GM23338 (cell line): ENCODE measurements at regions not wholly inside any gene's neighbourhood (a gene's known extent, or its start where the extent isn't known, plus 50 kb on each side); places are given as distances from the start of the nearest gene placed in this dataset.
A peak's percentile ranks its signal among the peaks of the same experiment; 100 is the strongest.

Experiments
- ATAC-seq: fragments of 200-7000 bp; cut with Tn5 transposase; 3 replicates; pipeline ENCODE4 v1.9.1; 2020
- DNase-seq: peaks from one replicate; pipeline ENCODE4 v3.0.0-alpha.2; 2015; ENCODE audit warnings: low spot score
- H2AFZ ChIP-seq: fragments of 200-600 bp; sonication (generic); 2 replicates; pipeline ENCODE4 v1.8.0; 2016; ENCODE audit warnings: antibody characterized with exemption, mild to moderate bottlenecking, moderate library complexity
- H3F3A ChIP-seq: fragments of 200-600 bp; sonication (generic); replicated peaks from 2 replicates; pipeline ENCODE4 v1.8.0; 2017; ENCODE audit warnings: antibody characterized with exemption, mixed run types, low read depth
- H3K27ac ChIP-seq: fragments of 200-600 bp; sonication (generic); 2 replicates; pipeline ENCODE4 v1.6.1; 2016; ENCODE audit warnings: low read depth
- H3K27me3 ChIP-seq: fragments of 200-600 bp; sonication (generic); 2 replicates; pipeline ENCODE4 v1.8.0; 2016; ENCODE audit warnings: mild to moderate bottlenecking, mixed run types, moderate library complexity; ENCODE audit not compliant: insufficient read depth
- H3K36me3 ChIP-seq: fragments of 200-600 bp; sonication (generic); 2 replicates; pipeline ENCODE4 v1.8.0; 2016; ENCODE audit warnings: mild to moderate bottlenecking; ENCODE audit not compliant: insufficient read depth
- H3K4me1 ChIP-seq: fragments of 200-600 bp; sonication (generic); 2 replicates; pipeline ENCODE4 v1.8.0; 2016; ENCODE audit warnings: mild to moderate bottlenecking, moderate library complexity; ENCODE audit not compliant: insufficient read depth
- H3K4me2 ChIP-seq: fragments of 200-600 bp; sonication (generic); 2 replicates; pipeline ENCODE4 v1.7.1; 2017; ENCODE audit warnings: mixed run types
- H3K4me3 ChIP-seq: fragments of 200-600 bp; sonication (generic); 2 replicates; pipeline ENCODE4 v1.6.1; 2016; ENCODE audit warnings: mixed run types
- H3K79me2 ChIP-seq: fragments of 200-600 bp; sonication (generic); replicated peaks from 2 replicates; pipeline ENCODE4 v1.8.0; 2017; ENCODE audit warnings: mild to moderate bottlenecking; ENCODE audit not compliant: insufficient read depth
- H3K9me2 ChIP-seq: fragments of 200-600 bp; sonication (generic); 2 replicates; pipeline ENCODE4 v1.8.0; 2017; ENCODE audit not compliant: insufficient read depth
- H4K20me1 ChIP-seq: fragments of 200-600 bp; sonication (generic); replicated peaks from 2 replicates; pipeline ENCODE4 v1.8.0; 2017; ENCODE audit warnings: mild to moderate bottlenecking; ENCODE audit not compliant: insufficient read depth
- H3K27ac Mint-ChIP-seq: 2 replicates; pipeline ENCODE4 v1.8.0; 2020; ENCODE audit warnings: inconsistent platforms, mild to moderate bottlenecking, moderate library complexity, mixed read lengths
- H3K27me3 Mint-ChIP-seq: 3 replicates; pipeline ENCODE4 v1.8.0; 2022; ENCODE audit warnings: low read depth, mild to moderate bottlenecking, moderate library complexity, mixed read lengths, inconsistent platforms; ENCODE audit not compliant: insufficient read depth, poor library complexity
- H3K36me3 Mint-ChIP-seq: 3 replicates; pipeline ENCODE4 v1.8.0; 2021; ENCODE audit warnings: low read depth, mild to moderate bottlenecking, inconsistent platforms, moderate library complexity, mixed read lengths
- H3K4me1 Mint-ChIP-seq: 3 replicates; pipeline ENCODE4 v1.8.0; 2020; ENCODE audit warnings: mild to moderate bottlenecking, inconsistent platforms, mixed read lengths
- H3K4me3 Mint-ChIP-seq: 3 replicates; pipeline ENCODE4 v1.8.0; 2021; ENCODE audit warnings: moderate library complexity, mild to moderate bottlenecking, inconsistent platforms, mixed read lengths
- H3K9me3 Mint-ChIP-seq: 3 replicates; pipeline ENCODE4 v1.8.0; 2020; ENCODE audit warnings: moderate library complexity, mild to moderate bottlenecking, inconsistent platforms, mixed read lengths
- CREB1 ChIP-seq: fragments of 250-450 bp; sonication (Bioruptor Pico); IDR thresholded peaks from 2 replicates; pipeline ENCODE4 v1.5.0; 2020; ENCODE audit warnings: low read depth, mild to moderate bottlenecking, moderate library complexity
- CTCF ChIP-seq, 2 experiments: fragments of 200-600 bp in 1 of 2; sonication (generic) in 1 of 2; conservative IDR thresholded peaks; 2 replicates each; pipeline versions ENCODE4 v1.5.1 to v1.6.1; 2016 to 2017; ENCODE audit warnings: antibody characterized with exemption in 2 of 2, low read depth in 2 of 2, mild to moderate bottlenecking in 2 of 2, moderate library complexity in 1 of 2
- ETS1 ChIP-seq: IDR thresholded peaks from 2 replicates; pipeline ENCODE4 v1.6.1; 2016; ENCODE audit warnings: antibody characterized with exemption
- EZH2 ChIP-seq: fragments of 200-600 bp; sonication (generic); IDR thresholded peaks from one replicate; pipeline ENCODE4 v1.8.0; 2017; ENCODE audit warnings: antibody characterized with exemption, mild to moderate bottlenecking, low read depth; ENCODE audit not compliant: unreplicated experiment
- EZH2phosphoT487 ChIP-seq: fragments of 200-600 bp; sonication (generic); IDR thresholded peaks from one replicate; pipeline ENCODE4 v1.8.1; 2018; ENCODE audit warnings: antibody characterized with exemption; ENCODE audit not compliant: unreplicated experiment
- JUNB ChIP-seq: IDR thresholded peaks from one replicate; pipeline ENCODE4 v1.6.1; 2016; ENCODE audit warnings: antibody characterized with exemption; ENCODE audit not compliant: unreplicated experiment
- NANOG ChIP-seq: IDR thresholded peaks from 2 replicates; pipeline ENCODE4 v1.6.1; 2016; ENCODE audit warnings: antibody characterized with exemption, borderline replicate concordance
- POLR2AphosphoS5 ChIP-seq: IDR thresholded peaks from 2 replicates; pipeline ENCODE4 v1.6.1; 2016; ENCODE audit warnings: antibody characterized with exemption, low read depth
- STAT1 ChIP-seq: IDR thresholded peaks from one replicate; pipeline ENCODE4 v1.6.1; 2016; ENCODE audit warnings: antibody characterized with exemption; ENCODE audit not compliant: unreplicated experiment
- ZNF114 ChIP-seq: fragments of 250-450 bp; sonication (Bioruptor Pico); IDR thresholded peaks from 2 replicates; pipeline ENCODE4 v1.5.0; 2020; ENCODE audit warnings: mild to moderate bottlenecking, moderate library complexity
- ZNF331 ChIP-seq: fragments of 250-450 bp; sonication (Bioruptor Pico); IDR thresholded peaks from 2 replicates; pipeline ENCODE4 v1.5.0; 2020; ENCODE audit warnings: low read depth, mild to moderate bottlenecking, moderate library complexity
- ZNF462 ChIP-seq: fragments of 250-450 bp; sonication (Bioruptor Pico); IDR thresholded peaks from 2 replicates; pipeline ENCODE4 v1.5.0; 2020; ENCODE audit warnings: mild to moderate bottlenecking, moderate library complexity
- TF ChIP-seq, protein P1 (sequence below): IDR thresholded peaks from one replicate; pipeline ENCODE4 v1.6.1; 2018; ENCODE audit warnings: antibody characterized with exemption; ENCODE audit not compliant: unreplicated experiment

DNA sequence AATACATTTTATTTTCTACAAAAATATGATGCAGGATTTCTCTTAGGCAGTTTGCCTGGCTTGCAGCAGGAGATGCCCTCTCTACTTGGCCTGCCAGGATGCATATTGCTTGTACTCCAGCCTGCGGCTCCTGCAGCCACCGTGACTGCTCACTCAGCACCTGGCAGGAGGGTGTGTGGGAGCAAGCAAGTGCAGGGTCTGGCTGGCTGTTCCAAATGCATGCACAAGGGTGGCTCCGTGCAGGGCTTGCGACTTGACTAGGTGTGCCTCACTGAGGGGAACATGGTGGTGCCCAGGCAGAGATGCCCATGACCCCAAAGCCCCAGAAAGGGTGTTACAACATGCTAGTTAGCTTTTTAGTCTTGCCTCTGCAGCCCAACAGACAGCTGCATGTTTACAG lies 1240.2 kb upstream of the ALCAM start:
- H3F3A ChIP-seq, result no peaks in the 10 kb centered on the region
- no peaks in the 10 kb centered on the region for H4K20me1 ChIP-seq
- TF ChIP-seq CTCF (conservative IDR thresholded peaks at IDR 0.05; ENCODE audit: low read depth in 2 of 2) (no peak), ETS1 (no peak), EZH2phosphoT487 (no peak), ZNF462 (CRISPR knock-in tag) (no peak), POLR2AphosphoS5 (no peak), STAT1 (no peak), JUNB (no peak), ZNF114 (no peak), CREB1 (CRISPR knock-in tag) (no peak), ZNF331 (CRISPR knock-in tag) (no peak), EZH2 (no peak), NANOG (no peak)
- TF ChIP-seq, protein P1, sequence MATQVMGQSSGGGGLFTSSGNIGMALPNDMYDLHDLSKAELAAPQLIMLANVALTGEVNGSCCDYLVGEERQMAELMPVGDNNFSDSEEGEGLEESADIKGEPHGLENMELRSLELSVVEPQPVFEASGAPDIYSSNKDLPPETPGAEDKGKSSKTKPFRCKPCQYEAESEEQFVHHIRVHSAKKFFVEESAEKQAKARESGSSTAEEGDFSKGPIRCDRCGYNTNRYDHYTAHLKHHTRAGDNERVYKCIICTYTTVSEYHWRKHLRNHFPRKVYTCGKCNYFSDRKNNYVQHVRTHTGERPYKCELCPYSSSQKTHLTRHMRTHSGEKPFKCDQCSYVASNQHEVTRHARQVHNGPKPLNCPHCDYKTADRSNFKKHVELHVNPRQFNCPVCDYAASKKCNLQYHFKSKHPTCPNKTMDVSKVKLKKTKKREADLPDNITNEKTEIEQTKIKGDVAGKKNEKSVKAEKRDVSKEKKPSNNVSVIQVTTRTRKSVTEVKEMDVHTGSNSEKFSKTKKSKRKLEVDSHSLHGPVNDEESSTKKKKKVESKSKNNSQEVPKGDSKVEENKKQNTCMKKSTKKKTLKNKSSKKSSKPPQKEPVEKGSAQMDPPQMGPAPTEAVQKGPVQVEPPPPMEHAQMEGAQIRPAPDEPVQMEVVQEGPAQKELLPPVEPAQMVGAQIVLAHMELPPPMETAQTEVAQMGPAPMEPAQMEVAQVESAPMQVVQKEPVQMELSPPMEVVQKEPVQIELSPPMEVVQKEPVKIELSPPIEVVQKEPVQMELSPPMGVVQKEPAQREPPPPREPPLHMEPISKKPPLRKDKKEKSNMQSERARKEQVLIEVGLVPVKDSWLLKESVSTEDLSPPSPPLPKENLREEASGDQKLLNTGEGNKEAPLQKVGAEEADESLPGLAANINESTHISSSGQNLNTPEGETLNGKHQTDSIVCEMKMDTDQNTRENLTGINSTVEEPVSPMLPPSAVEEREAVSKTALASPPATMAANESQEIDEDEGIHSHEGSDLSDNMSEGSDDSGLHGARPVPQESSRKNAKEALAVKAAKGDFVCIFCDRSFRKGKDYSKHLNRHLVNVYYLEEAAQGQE, result no peak
- H3K4me2 ChIP-seq, result no peak overlapping the region
- no peak overlapping the region for H3K4me3 ChIP-seq
- DNase-seq (no peak), ATAC-seq (peak; percentile 28; the same call in 1 of the 3 replicates)
- H3K36me3 Mint-ChIP-seq, result peaks cover 4% of the 10 kb centered on the region; the same call in 1 of the 3 replicates
- H3K9me3 Mint-ChIP-seq, result no peaks in the 10 kb centered on the region; the same call in 2 of the 3 replicates
- H3K27ac ChIP-seq, result no peak overlapping the region
- no peak overlapping the region for H2AFZ ChIP-seq
- no peaks in the 10 kb centered on the region for H3K4me1 ChIP-seq
- H3K4me1 Mint-ChIP-seq, result no peaks in the 10 kb centered on the region
- H3K27me3 ChIP-seq, result no peaks in the 10 kb centered on the region
- H3K27ac Mint-ChIP-seq, result no peak overlapping the region
- no peaks in the 10 kb centered on the region for H3K79me2 ChIP-seq
- H3K9me2 ChIP-seq, result peaks cover 3% of the 10 kb centered on the region; the same call in 1 of the 2 replicates
- no peak overlapping the region for H3K4me3 Mint-ChIP-seq
- no peaks in the 10 kb centered on the region for H3K36me3 ChIP-seq
- H3K27me3 Mint-ChIP-seq, result no peaks in the 10 kb centered on the region
